Fibroblast of skin of scalp (primary cell): ENCODE measurements at regions not wholly inside any gene's neighbourhood (a gene's known extent, or its start where the extent isn't known, plus 50 kb on each side); places are given as distances from the start of the nearest gene placed in this dataset.
"Not testable (repeated sequence)": the region's sequence is repeated elsewhere in the genome, so short reads cannot be mapped to it uniquely, and the experiment has no call there.

Experiments
- DNase-seq: peaks from one replicate; pipeline ENCODE4 v3.0.0-alpha.2; 2013

DNA sequence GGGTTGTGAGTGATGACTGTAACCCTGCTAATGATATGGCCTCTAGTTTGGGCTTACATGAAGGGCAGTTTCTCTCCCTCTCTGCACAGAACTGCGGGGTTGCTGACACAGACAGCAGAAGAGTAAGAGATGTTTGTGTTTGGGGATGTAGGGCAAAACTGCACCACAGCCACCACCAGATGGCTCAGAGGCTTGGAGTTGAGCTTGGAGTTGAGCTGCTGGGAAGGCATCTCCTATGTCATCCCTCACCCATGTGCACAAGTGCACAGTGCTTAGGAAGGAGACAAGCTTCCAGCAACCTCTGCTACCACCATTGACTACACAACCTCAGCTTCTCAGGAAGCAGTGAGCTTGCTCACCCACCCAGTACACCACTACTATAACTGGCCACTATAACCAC, 303.9 kb upstream of the DEFB112 start:
- no peak for DNase-seq

DNA sequence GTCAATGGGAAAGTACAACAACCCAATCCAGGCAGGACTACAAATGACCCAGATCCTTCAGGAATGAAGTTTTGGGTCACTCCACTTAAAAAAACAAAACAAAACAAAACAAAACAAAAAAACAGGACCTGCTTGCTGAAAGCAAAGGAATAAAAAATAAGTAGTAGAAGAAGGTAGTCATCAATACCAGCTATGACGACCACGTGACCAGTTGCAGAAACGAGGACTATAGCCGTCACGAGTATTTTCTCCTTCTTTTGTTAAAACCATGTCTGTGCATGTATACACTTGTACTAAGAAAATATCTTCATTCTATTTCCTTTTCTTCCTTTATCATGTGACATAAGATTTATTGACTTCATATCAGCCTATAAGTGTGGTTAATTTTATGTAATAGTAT, 308.4 kb upstream of the DEFB112 start:
- DNase-seq, result no peak

DNA sequence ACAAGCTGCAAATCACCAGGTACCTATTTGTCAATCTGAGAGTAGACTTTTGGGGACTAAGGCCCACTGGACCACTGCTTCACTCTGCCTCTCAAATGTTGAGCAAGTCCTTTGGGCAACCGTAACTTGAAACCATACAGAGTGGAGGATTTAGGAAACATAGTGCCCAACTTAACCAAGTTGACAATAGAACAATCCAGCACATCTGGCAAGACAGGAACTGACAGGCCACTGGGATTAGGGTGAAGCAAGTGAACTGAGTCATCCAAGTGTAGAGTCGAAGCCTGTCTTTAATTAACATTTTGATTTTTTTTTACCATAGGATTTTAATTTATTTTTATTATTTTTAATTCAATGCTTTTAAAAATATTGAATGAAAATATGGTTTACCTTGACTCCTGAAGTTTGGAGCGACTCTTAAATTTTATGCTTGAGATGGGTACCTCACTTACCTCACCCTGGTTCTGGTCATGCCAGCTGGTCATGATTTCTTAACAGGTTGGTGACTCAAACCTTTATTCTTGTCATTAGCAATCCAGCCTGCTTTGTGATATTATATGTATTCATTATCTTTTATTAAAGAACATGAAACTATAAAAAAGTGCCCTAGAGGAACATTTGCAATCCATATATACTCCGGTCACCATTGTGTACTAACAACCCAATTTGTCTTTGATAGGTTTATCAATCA, 312.1 kb upstream of the DEFB112 start:
- DNase-seq, result peak; percentile 12

DNA sequence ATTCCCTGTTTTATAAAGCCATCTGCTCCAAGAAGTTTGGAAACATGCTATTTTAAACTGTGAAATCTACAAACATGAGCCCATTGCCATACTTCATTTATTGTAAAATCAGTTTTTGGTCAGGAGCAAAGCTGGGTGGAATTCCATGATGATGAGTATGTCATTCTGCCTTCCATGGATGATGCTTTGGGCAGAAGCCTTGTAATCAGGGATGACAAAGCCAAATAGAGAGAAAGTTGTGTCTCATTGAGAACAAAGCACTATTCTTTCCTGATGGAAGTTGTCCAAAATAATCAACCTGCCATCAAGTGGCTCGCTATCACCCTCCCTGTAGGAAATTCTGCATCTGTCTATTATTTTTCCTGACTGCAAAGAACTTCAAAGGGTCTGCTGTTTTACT, 313.0 kb upstream of the DEFB112 start:
- peak; percentile 1 for DNase-seq

DNA sequence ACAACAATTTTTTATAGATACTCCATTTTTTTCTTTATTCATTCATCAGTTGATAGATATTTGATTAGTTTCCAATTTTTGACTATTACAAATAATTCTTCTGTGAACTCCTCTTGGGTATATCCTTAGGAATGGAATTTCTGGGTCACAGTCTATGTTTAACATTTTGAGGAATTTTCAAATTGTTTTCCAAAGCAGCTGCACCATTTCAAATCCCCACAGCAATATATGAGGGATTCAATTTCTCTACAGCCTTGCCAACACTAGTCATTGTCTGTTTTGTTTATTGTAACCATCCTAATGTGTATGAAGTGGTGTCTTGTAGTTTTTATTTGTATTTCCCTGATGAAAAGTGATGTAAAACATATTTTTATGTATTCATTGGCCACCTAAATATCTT, 320.3 kb upstream of the DEFB112 start:
- no peak for DNase-seq

DNA sequence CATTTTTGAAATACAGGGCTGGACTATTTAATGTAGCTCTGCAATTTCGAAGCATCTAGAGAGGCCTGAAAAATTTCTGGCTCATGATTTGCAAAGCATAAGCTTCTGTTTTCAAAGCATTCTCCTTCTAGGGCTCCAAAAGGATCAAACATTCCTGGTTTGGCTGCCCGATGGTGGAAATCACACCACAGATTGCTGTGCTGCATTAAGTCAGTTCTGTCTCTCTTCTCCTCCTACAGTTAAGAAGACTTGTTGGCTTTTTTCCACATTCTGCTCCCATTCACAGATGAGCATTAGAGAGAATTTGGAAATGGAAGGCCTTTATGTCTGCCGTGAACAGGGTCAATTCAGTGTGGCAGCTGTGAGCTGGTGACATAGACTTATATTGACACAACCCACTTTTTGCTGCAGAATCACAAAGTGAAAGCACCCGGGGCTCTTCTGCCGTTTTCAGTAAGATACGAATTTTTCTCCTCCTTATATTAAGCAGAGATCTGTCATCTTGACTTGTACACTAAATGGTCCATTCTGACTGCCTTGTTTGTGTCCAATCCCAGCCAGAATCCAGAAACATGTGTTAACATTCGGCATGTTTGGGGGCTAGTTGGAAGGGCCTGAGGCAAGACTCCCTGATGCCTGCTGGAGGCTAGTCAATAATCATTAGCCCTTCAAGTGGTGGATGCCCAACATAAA, 330.8 kb upstream of the DEFB112 start:
- DNase-seq, result peak; percentile 1

DNA sequence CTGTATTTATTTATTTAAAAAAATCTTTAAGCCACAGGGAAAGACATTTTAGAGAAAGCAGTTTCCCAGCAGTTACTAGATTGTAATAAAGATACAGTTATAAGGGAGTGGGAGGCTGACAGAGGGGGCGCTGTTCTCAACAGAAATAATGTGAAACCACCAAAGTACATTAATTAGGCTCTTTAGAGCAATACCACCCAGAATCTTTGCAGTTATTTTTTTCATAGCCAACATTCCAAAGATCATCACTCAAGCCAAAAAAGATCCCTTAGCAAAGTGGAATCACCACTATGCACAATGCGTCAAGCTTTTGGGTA, 331.3 kb upstream of the DEFB112 start:
- DNase-seq, result no peak

DNA sequence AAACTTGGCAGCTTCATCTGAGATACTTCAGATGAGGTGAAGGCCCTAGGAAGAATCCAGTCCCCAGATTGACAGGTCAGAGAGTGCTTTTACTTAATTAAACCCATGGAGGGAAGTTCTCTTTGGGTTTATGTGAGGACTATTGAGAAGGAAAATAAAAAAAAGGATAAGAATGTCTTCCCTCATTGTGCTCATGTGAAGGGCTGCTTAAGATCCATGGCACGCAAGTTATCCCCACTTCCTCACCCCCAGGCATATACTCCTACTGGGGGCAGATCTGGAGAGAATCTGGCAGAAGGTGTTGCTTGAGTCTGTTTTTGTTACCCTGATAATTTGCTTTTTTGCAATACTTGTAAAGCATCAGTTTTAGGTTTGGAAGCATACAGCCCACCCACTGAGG, 322.9 kb upstream of the TFAP2D start:
- DNase-seq, result no peak

DNA sequence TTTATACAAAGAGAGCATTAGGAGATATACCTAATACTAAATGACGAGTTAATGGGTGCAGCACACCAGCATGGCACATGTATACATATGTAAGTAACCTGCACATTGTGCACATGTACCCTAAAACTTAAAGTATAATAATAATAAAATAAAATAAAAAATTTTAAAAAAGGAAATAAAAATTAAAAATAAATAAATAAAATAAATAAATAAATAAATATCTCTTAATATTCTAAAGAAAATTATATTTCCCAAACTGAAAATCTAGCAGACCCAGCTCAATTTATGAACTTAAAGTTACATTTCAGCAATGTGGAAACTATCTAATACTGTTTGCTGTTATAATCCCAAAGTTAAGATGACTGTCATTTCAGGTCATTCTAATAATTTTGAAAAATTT, 319.2 kb upstream of the TFAP2D start:
- DNase-seq, result not testable (repeated sequence)

DNA sequence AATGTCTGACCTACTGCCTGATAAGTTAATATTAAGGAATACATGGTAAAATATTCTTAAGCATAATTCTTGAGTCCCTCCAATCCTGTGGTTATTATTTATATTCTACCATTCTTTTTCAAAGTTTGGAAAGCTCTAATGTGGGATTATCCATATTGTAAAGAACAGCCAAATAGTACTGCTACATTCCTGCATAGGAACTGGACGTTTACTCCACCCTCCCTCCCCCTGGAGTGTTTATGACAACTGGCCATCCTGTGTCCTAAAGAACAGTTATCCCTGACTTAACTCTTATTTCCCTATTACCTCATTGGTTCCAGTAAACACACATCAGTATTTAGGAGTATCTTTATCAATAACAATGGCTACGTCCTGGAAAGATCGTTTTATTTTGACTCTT, 308.7 kb upstream of the TFAP2D start:
- no peak for DNase-seq

DNA sequence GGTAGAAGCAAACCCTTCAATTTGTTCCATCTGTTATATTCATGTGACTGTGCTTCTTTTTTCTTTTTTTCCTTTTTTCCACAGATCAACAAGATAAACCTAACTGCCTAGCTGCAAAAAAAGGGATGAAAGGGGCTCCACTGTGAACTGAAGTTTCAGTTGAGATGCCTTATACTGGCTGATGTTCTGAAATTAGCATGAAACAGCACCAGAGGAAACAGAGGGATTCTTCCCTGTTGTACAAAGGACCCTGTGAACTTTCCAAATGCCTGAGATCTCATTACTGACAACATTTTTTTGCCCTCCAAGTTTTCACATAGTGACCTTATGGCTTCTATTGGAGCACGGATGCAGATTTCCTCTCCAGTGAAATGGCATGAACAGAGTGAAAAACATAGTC, 302.7 kb upstream of the TFAP2D start:
- no peak for DNase-seq

DNA sequence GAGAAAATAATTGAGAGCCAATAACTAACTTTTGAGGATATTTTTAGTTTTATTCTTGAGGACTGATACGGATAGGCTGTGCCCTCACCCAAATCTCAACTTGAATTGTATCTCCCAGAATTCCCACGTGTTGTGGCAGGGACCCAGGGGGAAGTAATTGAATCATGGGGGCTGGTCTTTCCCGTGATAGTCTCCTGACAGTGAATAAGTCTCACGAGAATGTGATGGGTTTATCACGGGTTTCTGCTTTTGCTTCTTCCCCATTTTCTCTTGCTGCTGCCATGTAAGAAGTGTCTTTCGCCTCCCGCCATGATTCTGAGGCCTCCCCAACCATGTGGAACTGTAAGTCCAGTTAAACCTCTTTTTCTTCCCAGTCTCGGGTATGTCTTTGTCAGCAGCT, 292.3 kb upstream of the TFAP2D start:
- not testable (repeated sequence) for DNase-seq

DNA sequence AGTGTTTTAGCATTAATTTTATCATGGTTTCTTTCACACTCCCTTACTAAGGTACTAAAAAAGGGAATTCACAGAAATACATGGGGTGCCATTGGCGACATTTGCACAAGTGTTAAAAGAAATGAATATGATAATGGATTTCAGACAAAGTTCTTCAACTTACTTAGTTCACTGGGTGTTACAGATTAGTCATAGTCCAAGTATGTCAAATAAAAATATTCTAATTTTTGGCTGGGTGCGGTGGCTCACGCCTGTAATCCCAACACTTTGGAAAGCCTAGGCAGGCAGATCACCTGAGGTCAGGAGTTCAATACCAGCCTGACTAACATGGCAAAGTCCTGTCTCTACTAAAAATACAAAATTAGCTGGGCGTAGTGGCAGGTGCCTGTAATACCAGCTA, 286.1 kb upstream of the TFAP2D start:
- DNase-seq, result no peak

DNA sequence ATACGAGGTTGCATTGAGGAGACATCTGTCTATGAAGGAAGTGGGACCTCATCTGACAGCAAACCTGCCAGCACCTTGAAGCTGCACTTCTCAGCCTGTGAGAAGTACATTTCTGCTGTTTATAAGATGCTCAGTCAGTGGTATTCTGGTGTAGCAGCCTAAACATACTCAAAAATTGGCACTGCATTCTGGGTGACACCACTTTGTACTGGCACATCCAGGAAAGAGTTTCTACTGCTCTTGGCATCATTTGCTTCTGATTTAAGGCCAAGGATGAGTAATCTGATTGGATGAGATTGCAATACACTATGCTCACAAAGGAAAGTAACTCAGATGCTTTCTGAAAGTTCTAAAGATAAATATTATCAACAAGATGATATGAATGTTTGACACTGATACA, 275.4 kb upstream of the TFAP2D start:
- no peak for DNase-seq

DNA sequence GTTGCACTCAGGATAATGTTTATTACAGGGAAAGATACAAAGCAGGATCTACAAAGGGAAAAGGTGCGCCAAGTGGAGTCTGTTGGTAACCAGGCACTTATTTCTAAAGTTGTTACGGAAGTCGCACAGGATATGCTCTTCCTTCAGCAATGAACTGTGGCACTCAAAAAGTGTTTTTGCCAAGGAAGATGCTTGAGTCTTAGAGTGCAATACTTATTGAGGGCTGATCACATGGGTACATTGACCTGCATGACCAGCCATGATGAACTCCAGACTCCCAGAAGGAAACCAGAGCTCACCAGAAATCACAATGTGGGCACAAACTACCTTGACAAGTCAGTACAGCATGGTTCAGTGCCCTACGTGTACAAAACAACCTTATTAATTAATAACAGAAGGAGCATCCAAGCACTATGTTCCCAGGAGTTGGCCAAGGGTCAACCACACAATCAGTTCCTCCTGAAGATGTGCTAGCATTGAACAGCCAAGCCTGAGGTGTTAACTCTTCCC, 270.7 kb upstream of the TFAP2D start:
- DNase-seq, result no peak

DNA sequence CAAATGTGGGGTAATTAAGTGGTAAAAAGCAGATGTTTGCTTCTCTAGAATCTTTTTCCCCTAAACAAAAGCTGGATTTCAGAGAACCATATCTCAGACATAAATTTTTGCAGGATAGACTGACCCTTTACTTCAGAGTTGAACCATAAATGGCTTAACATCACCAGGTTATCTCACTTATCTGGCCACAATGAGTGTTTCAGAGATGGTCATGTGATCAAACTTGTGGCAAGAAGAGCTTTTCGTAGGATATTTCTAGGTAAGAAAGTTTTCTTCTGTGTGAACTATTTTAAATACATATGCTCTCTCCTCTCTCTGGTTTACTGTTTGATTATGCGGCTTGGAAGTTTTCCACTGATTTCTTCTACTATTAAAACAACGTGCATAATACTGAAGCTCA, 270.2 kb upstream of the TFAP2D start:
- DNase-seq, result no peak

DNA sequence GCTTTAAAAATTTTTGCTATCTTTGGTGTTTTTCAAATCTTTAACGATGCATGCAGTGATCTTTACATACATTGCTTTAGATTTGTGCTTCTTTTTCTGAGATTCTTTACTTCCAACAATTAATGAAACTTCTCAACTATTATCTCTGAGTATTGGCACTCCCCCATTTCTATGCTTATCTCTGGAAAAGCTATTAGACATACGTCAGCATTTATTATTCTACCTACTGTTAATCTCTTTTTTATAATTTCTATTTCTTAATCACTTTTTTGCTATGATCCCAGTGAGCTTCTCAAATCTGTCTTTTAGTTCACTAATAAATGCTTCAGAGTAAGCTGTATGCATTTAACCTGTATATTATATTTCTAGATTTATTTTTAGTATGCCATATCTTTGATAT, 264.2 kb upstream of the TFAP2D start:
- no peak for DNase-seq

DNA sequence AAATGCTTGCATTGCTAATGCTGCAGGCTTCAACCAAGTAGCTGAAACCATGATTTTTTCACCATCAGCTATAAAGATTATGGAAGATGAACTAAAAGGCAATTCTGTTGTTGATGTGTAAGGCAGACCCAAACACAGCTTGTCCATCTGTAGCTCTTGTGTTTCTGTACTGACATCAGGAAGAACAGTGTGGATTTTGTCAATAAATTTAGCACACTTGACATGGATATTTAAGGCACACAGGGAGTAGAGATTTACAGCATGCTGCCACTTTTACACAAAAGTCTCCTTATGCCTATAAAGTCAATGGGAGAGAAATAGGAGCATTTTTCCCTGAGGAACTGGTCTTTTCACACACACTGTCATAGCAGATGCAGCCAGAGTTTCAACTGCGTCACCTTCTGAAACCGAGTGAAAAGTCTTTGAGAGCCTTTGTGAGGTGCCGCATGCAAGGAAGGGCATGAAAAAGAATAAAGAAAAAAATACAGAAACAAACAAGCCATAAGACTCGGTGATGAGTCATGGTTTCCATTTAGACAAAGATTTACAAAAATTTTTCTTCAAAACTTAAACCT, 261.4 kb upstream of the TFAP2D start:
- no peak for DNase-seq

DNA sequence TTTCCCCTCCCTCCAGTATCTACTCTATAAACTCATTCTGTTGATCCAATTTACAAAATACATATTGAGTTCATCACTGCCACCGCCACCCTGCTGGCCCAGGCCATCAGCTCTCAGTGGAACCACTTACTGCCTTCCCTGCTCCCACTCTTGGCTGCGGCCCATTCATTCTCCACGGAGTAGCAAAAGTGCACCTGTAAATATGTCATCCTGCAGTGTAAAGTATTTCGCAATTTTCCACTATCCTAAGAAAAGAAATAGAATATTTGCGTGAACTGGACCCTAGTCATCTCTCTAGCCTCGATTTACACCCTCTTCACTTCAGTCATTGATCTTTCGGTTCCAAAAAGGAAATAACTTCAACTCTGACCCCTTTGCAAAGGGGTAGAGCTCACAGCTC, 258.3 kb upstream of the TFAP2D start:
- no peak for DNase-seq

DNA sequence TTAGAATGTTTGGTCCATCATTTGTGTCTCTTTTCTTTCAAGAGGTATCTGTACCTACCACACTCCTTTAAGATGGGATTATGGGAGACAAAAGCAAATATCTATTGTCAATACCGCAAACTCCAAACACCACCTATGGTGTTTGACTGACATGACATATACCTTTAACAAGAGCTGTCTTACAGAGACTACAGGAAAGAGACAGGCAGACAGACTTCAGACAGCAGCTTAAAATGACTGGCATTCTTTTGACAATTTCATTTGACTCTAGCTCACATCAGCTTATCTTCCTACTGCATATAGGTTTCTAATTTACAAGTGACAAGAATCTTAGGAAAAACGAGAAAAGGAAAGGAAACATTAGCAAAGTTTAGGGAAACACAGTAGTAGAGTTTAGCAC, 256.0 kb upstream of the TFAP2D start:
- DNase-seq, result no peak

DNA sequence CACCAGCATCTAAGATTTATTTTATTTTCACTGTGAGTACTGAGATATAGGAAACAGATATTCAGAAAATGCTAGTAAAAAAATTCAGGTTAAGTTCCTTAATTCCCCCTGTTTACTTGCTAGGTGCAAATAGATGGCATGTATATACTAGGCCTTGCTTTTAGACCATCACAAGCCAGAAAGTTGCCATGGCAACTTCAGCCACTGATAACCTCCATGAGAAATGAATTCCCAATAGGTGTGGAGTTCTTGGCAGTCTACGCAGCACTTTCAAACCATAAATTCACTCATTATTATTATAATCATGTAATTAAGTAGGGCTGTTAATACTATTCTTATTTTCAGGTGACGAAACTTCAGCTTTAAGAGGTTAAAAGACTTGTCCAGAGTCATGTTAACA, 251.6 kb upstream of the TFAP2D start:
- no peak for DNase-seq

DNA sequence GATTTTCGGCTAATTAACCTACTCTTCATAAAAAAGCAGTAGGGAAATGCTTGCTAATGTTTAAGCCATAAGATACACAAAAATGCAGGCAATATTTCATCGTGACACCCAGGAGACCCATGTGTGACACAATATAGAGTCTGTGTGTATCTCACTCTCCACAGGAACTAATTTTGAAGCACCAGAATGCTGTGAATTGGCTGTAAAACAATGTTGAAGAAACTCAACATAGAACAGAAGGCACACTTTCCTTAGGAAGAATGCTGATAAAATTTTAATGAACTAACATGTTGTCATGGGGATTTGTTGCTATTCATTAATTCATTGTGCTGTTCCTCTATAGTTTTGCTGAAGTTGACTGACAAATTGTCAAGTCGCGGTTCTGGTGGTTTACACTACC, 249.4 kb upstream of the TFAP2D start:
- no peak for DNase-seq

DNA sequence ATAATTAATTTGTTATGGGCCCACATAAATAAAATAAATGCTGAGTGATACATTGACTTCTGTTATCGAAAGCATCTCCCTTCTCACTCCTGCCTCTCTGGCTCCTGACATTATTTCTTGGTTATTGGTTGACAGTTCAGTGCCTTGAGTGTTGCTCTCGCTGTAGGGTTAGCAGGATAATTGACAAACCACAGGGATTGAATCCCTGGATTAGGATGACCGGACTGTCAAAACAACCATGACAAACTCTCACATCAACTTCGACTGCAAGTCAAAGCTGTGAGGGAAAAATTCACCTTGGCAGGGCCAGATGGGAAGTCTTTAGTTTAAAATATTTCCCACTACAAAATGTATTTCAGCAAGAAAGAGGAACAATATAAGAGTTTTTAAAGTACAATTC, 245.4 kb upstream of the TFAP2D start:
- no peak for DNase-seq

DNA sequence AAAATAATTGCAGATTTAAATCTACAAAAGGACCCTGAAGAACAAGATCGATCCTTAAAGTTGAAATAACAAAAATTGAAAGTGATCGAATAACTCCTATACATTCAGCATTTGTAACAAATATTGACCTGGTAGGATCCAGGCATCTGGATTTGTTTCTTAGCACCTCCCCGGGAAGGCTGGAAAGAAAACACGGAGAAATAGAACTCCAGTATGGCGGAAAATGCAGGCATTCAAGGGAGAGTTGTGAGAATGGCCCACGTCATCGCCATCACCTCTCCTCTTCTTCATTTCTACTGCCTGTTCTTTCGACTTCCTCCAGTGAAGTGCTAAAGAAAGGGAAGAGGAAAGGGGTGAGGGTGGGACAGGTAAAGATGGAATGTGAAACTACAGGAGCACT, 242.3 kb upstream of the TFAP2D start:
- no peak for DNase-seq
